ENCODE measurements at regions not wholly inside any gene's neighbourhood (a gene's known extent, or its start where the extent isn't known, plus 50 kb on each side); places are given as distances from the start of the nearest gene placed in this dataset.

- TF ChIP-seq CTCF (IDR thresholded peaks at IDR 0.05): no peak
- TF ChIP-seq POLR2A (IDR thresholded peaks at IDR 0.05): no peak
These were observed 1928.8 kb upstream of the CELF4 start for GRCh38 chr18:39494211-39494896.
